GM18519 (cell line): ENCODE measurements at regions not wholly inside any gene's neighbourhood (a gene's known extent, or its start where the extent isn't known, plus 50 kb on each side); places are given as distances from the start of the nearest gene placed in this dataset.
A peak's percentile ranks its signal among the peaks of the same experiment; 100 is the strongest.

Experiments used
- ATAC-seq: cut with Tn5 transposase; IDR thresholded peaks from one replicate; pipeline ENCODE4 v1.9.1; 2021; ENCODE audit warnings: mild to moderate bottlenecking, moderate library complexity; ENCODE audit not compliant: unreplicated experiment, low FRiP score

DNA sequence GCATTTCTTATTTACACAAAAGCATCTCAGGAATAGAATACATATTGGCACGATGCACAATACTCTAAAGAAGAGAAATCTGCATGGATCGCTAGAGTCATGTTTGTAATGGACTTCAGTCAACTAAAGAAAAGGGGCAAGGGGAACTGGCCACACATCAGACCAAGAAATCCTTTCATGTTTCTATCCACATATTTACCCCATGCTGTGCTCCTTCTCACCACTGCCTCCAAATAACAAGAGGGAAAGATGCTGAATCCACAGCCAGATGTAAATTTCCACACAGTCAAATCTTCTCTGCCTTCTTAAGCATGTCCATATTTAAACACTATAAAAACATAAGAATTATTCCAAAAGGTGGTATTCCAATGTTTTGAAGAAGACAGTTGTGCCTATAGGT, 67.6 kb downstream of the COX18 start:
- ATAC-seq = no peak

DNA sequence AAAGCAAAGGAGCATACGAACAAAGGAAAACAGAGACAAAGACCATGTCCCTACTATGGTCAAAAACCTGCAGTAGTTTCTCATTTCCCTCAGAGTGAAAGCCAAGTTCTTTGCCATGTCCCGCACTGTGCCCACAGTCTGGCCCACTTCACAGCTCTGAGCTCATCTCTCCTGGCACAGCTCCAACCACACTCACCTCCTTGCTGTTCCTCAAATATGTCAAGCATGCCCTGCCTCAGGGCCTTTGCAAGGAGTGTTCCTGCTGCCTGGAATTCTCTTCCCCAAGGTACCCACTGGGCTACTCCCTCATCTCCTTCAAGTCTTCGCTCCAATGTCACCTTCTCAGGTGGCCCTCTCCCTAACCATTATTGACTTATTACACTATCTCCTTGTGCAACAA, 72.1 kb downstream of the COX18 start:
- no peak for ATAC-seq

DNA sequence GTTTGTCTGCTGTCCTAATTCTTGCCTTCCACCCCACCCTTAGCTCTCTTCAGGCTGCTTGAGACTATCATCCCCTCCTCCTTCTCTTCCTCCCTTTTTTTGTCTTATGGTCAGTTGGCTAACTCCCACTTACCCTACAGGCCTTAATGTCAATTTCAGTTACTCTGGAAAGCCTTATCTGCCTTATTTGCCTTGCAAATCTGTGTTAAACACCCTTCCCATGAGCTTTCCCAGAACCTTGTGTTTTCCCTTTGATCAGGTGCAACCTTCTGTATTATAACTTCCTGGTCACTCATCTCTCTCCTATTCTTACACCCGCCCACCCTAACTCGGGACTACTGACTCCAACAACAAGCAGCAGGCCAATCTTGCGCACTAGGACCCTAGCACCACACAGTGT, 74.8 kb downstream of the COX18 start:
- no peak for ATAC-seq

DNA sequence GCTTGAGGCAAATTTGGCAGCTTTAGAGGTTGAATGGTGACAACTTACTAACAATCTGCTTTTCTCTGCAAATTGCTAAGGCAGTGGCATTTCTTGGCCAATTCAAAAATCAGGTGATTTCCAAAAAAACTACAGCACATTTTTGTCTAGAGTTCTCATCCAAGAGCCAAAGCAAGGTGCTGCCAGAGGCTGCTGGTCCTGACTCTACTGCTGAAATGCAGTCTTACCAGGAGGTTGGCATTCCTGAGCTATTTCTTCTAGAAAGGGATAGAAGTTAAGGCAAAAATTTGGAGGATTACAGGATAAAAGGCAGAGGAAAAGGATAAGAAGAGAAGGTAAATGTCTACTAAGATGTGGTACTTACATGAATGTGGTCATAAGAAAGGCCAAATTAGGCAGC, 75.6 kb downstream of the COX18 start:
- no peak for ATAC-seq

DNA sequence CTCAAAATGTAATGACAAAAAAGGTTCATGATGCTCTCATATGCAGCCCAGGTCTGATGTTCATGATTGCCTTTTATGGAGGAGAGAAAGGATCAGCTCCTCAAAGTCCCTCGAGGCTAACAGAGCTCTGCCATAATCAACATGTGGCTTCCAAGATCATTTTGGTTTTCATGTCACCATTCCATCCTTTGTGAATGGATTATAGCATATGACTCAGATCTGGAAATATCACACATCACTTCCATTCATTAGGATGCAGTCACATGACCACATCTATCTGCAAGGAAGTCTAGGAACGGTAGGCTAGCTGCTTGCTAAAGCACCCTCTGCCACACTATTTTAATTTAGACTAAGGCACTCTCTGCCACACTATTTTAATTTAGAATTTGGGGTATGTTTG, 77.6 kb downstream of the COX18 start:
- no peak for ATAC-seq

DNA sequence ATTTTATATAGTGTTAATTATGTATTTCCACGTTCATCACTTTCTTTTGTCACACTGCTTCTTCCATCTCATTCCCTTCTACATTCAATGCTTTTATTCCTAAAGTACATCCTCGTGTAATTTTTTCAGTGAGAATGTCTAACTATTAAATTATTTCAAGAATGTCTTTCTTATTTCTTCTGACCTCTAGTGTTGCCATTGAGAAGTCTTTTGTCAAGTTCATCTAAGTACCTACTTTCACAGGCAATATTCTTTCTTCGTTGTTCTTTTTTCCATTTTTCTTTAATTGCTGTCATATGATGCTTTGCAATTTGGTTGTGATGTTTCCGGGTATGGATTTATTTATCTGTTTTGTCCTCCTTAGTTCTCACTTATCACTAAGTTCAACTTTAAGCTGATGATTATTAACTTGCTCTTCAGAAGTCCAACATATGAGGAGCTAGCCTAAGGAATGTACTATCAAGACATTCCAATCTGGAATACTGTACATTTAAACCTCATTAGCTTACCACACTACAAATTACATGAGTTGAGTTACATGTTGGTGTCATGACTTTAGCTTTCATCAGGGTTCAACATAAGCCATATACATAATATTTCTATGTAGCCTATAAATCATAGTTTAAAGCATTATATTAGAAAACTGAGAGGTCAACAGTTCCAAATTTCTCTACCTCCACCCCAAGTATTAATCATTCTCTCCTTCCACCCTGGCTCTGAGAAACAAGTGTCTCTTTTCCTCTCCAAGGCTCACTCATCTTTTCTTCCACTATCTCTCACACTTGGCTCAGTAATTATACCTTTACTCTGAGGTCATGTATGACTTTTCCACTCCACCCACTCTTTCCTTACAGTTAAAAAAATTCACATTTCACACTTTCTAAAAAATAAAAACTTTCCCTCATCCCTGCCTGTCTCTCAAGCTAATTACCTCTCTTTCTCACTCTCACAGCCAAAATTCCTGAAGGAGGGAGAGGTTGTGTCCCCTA, 81.5 kb downstream of the COX18 start:
- ATAC-seq = no peak

DNA sequence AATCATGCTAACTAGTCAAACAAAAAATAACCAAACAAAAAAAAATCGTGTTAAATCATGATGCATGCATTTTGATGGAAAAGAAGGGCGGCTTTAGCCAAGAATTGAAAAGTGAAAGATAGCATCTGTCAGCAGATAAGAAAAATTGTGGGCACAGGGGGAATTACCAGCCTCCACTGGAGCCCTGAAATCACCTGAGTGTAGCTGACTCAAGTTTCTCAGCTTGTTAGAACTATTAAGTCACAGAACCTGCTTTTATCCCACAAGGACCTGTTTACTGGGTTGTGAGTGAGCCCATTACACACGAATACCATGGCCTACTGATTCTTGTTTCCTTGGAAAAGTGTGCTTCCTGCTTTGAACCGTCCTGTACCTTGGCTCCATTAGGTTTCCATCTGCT, 85.2 kb downstream of the COX18 start:
- no peak for ATAC-seq

DNA sequence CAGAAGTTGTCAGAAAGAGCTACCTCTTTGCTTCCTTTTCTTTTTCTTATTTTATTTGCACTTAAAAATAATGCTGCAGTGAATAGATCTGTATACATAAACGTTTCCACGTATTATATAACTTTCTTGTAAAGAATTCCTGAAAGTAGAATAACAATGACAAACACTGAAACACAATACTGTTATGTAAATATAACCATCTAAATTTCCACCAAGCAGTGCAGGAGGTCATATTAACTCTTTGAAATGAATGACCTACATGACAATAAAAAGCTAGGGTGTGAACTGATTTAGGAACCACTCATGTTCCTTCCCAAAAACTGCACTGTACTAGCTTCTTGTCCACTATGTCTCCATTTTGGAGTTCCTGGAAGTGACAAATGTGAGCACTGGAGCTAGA, 85.8 kb downstream of the COX18 start:
- ATAC-seq = no peak

DNA sequence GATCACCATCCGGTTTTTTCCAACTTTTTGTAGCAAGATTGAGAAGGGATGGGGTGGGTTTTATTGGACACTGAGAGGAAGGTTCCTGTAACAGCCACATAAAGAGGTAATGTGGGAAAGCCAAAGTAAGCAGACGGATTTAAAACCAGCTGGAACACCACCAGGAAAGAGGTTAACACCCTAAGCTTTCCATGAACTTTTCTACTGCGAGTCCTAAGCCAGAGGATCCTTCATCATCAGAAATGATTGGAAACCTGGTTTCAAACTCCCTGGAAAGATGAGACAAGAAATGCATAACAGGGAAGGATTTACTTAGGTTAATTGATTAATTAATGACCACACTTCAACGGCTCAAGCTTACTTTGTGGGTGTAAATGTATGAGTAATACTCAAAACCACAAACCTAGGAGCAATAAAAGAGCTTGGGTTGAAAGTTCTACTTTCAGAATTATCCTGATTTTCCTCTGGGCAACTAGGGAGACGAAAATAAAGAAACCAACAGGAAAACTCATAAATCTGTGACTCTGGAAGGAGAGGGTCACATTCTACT, 91.5 kb downstream of the COX18 start:
- no peak for ATAC-seq

DNA sequence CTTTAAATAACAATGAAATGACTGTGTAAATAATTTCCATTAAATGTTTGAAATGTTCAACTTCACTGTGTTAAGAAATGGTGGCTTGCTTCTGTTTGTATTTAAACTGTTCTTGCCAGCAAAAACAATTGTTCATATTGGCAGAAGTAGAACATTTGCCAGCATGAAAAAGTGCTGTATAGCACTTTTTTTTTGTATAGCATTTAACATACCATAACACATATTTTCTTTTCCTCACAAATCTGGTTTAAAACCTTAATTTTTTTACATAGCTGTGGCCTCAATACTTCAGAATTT, 94.1 kb downstream of the COX18 start:
- ATAC-seq = no peak

DNA sequence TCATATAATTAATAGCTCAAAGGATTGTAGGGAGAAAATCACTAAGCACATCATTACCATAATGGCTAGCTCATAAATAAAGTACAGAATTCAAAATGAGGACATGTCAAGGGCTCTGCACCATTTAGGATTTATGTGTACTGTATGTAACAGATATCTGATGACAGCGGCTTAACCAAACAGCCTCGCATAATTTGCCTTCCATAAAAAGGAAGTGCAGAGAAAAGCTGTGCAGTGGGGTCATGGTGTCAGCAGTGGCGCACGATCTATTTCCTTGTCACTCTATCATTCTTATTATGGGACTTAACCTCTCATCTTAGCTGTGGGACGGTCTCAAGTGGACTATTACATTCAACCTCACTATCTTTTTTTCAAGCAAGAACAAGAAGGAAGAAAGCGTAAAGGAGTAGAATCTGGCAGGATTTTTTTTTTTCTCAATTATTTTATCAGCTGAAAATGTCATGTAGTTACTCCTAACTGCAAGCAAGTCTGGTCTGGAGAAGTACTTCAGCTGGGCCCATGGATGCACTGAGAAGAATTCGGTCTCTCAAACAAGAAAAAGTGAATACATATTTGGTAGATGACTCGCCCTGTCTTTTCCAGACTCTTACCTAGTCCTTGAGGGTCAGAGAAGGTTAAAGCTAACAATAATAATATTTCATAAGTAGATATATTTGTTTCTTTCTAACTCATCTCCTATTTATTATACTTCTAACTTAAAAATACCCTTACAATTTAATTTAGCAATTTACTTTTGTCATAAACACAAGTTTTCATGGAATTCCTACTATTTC, 94.6 kb downstream of the COX18 start:
- ATAC-seq = no peak

DNA sequence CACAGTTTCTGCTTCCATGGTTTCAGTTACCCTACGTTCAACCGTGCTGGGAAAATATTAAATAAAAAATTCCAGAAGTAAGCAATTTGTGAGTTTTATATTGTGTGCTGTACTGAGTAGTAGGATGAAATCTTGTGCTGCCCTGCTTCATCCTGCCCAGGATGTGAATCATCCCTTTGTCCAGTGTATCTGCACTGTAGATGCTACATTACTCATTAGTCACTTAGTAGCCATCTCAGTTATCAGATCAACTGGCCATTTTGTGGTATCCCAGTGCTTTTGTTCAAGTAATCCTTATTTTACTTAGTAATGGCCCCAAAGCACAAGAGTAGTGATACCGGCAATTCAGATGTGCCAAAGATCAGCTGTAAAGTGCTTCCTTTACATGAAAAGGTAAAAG, 97.9 kb downstream of the COX18 start:
- no peak for ATAC-seq

DNA sequence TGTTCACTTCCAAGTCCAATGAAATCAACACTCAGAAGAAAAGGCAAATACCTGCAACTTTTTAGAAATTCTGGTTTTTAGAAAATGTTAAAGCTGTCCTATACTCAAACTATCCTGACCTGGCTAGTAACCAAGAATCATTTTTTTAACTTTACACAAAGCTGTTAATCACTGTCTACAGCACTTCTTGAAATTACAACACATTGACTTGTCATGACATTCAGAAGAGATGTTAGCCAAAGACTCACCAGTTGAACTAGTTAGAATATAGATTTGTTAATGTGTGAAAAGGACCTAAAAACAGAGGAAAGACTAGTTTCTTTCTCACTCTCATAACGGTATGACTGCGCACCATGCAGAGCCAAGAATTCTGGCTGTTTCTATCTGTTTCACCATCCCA, 98.8 kb downstream of the COX18 start:
- ATAC-seq = no peak

DNA sequence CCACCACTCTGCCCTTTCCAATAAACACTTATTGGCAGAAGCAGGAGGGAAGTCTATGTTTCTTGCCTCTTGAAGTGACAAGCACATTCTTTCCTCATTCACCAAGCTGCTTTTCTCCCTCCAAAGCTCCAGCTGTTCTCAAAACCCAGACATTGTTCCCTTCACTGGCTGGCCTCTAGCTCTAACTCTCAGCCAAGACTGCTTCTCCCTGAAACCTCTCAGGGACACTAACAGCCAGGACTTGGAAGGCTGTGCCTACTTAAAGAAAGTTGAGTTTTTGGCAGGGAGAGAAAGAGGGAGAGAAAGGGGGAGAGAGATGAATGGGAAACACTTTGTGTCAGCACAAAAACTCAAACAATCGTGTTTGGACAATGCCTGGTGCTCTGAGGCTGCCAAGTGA, 99.5 kb downstream of the COX18 start:
- ATAC-seq = no peak

DNA sequence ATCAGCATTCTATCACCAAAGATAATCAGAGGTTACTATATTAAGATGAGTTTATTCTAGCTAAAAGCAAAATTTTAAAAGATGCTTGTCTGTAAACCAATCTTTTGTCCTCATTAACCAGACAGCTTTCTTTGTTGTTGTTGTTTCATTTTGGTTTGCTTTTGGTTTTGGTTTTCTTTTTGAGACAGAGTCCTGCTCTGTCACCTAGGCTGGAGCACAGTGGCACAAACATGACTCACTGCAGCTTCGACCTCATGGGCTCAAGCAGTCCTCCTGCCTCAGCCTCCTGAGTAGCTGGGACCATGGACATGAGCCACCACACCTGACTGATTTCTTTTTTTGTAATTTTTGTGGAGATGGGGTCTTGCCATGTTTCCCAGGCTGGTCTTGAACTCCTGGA, 102.9 kb downstream of the COX18 start:
- ATAC-seq = peak; percentile 65

DNA sequence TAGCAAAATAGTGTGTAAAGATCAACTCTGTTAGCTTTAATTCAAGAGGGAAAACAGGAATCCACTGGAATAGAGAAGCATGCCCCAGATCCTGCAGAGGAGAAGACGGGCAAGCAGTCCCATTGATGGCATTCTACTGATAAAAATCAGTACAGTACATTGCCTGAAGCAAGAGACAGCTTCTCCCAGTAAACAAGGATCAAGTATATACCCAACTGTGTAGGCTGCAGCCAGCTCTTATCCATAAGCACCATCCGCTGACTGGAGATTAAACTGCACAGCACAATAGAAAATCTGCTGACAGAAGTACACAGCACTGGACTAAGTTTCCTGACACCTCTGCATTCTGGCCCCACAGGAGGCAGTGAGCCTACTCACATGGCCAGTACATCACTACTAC, 110.1 kb downstream of the COX18 start:
- ATAC-seq = no peak

DNA sequence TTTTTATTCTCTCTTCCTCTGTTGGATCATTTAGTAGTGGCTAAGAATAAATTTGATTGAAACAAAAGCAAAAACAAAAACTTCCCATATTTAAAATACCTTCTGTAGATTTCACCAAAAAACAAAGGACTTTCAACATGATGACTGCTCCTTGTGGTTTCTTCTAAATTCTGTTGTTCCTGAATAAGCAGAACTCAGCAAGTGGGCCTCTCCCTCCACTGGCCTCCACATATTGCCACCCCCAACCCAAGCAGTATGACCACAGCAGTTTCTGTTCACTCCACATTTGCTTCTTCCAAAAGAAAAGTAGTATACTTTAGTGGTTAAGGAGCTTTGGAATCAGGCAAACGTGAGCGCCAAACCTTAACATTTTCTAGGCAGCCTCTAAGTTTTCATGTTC, 114.7 kb downstream of the COX18 start:
- no peak for ATAC-seq

DNA sequence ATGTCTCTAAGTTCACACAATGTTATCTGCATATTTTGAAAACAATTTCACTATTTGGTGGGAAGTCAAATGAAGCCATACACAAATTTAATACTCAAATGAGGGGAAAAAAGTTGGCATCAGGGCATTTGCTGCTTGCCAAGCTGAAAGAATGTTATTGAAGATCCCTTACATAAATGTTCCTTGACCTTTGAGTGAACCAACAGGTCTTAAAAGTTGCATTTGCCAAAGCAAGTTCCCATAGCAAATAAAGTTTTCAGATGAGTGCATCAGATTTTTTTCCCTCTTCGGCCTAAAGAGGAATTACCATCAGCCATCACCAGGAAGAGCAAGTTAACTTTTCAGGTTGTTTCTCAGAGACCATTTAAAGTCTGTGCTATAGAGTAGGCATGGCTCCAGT, 115.9 kb downstream of the COX18 start:
- ATAC-seq = no peak

DNA sequence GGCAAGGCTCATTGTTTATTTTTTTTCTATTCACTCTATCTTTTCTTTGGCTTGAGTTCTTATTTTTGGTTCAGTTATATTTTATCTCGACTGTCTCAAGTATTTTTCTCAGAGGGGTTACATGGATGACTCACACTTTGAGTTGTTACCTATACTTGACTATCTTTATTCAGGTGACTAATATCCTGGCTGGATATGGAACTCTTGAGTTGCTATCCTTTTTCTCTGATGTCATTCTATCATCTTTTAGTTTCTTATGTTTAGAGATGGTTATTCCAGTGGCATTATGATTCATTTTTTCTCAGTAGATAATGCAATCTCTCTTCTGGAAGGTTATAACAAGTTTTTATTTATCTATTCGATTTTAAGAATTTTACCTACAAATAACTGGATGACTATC, 117.9 kb downstream of the COX18 start:
- no peak for ATAC-seq

DNA sequence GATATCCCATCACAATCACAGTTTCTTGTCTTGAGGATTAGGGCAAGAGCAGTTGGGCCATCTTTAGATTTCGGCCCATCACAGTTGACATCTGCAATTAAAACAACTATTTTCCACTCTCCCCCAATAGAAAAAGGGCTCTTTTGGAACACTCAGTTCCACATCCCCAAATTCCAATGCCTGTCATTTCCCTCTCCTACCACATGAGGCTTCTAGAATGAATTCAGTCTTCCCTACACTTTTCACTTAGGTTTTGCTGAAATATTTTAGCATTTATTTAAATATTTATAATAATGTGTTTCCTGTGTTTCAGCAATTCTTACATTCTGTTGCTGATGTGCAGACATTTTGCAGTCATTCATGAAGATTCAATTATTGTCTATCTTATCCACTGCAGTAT, 118.4 kb downstream of the COX18 start:
- no peak for ATAC-seq

DNA sequence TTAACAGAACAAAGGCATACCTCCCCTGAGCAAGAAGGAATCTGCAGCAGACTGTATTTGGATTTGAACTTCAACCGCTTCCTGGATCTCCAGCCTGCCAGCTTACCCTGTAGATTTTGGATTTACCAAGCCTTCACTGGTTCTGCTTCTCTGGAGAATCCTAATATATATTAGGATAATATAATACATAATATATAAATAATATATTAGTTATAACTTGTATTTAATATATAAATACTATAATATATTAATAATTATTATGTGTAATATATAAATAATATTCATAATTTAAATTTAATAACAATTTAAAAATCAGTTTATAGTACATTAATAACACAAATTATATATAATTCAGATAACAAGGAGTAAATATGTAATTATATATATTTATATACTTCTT, 121.4 kb downstream of the COX18 start:
- no peak for ATAC-seq
